Epidermal melanocyte (primary cell): ENCODE measurements at regions not wholly inside any gene's neighbourhood (a gene's known extent, or its start where the extent isn't known, plus 50 kb on each side); places are given as distances from the start of the nearest gene placed in this dataset.
"Not testable (repeated sequence)": the region's sequence is repeated elsewhere in the genome, so short reads cannot be mapped to it uniquely, and the experiment has no call there.

Experiments
- DNase-seq: peaks from one replicate; pipeline ENCODE4 v3.0.0; 2011; ENCODE audit warnings: low spot score; ENCODE audit not compliant: insufficient read length

GRCh38 chr3:109984976-109985375 lies 647.6 kb upstream of the DPPA4 start:
- DNase-seq = no peak

GRCh38 chr3:109985943-109986555 lies 648.7 kb upstream of the DPPA4 start:
- no peak for DNase-seq

GRCh38 chr3:109994853-109995252 lies 657.5 kb upstream of the DPPA4 start:
- DNase-seq = no peak

- no peak for DNase-seq
Measured at GRCh38 chr3:109995377-109995776, 658.0 kb upstream of the DPPA4 start.

- DNase-seq = not testable (repeated sequence)
Measured at GRCh38 chr3:110001905-110002304, 664.6 kb upstream of the DPPA4 start.

- no peak for DNase-seq
Measured at GRCh38 chr3:110006913-110007312, 669.6 kb upstream of the DPPA4 start.

DNA sequence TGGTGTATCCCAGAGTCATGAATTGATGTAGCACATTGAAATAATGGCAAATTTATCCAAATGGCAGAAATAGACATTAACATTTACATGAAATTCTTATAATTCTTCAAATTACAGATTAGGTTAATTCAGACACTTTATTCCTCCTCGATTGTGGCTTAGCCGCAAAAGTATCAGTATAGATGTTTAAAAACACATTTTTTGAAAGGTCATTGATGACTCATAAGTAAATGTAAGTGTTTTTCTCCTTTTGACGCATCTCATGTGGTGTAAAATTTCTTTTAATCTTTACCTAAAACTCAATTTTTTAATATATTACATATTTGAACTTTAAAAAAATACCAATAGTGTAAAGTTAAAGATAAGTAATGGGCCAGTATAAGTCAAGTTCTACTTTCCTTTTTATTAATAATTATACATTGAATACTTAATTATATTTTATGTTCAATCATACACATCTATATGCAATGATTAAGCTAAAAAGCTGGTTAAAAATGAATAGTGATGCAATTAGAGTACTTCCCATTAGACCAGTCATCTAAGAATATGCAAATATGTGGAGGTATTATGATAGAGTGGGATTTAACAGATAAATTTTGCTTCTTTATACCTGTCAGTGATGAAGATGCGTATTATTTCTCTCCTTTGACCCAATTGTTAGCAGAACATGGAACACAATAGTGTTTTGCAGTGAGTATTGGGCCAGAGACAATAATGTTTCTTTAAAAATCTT lies 678.1 kb upstream of the DPPA4 start:
- no peak for DNase-seq

GRCh38 chr3:110016235-110016815 lies 679.0 kb upstream of the DPPA4 start:
- DNase-seq = no peak

DNA sequence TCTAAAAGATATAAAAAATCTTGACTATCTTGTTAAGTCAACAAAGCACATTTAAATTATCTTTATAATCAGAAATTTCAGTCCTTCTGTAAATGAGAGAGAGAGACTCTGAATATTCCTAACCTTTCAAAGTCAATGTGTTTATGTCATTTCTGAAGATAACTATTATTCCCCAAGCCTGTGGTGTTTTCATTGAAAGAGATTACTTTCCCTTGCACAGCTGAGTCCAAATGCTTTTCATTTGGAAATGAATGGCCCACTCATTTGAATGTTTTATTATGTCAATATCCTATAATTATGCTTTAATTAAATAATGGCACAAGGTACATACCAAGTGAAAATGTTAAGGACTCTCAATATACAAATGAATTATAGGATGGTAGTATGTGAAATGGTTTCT lies 680.0 kb upstream of the DPPA4 start:
- DNase-seq = no peak

GRCh38 chr3:110021659-110022058 lies 684.3 kb upstream of the DPPA4 start:
- DNase-seq = no peak

DNA sequence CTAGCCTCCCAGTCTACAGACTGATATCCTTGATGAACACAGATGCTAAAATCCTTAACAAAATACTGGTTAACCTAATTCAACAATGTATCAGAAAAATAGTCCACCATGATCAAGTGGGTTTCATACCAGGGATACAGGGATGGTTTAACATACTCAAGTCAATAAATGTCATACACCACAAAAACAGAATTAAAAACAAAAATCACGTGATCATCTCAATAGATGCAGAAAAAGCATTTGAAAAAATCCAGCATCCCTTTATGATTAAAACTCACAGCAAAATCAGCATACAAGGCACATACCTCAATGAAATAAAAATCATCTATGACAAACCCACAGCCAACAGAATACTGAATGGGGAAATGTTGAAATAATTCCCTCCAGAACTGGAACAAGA lies 685.7 kb upstream of the DPPA4 start:
- DNase-seq = not testable (repeated sequence)

DNA sequence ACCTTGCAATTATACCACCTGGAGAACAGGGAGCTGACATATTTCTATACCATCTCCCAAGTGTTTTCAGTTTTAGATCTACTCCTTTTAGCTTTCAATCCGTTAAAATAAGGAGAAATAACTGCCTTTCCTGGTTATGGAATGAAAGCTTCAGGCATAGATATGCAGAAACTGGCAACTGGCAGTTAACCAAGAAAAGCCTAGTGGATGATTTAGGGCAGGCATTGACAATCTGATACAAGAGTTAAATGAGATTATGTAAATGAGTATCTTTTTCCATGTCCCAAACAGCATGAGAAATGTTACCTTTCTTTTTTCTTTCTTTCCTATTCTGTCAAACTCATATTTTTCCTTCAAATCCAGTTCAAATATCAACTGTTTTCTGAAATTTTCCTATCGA lies 689.1 kb upstream of the DPPA4 start:
- DNase-seq = no peak

DNA sequence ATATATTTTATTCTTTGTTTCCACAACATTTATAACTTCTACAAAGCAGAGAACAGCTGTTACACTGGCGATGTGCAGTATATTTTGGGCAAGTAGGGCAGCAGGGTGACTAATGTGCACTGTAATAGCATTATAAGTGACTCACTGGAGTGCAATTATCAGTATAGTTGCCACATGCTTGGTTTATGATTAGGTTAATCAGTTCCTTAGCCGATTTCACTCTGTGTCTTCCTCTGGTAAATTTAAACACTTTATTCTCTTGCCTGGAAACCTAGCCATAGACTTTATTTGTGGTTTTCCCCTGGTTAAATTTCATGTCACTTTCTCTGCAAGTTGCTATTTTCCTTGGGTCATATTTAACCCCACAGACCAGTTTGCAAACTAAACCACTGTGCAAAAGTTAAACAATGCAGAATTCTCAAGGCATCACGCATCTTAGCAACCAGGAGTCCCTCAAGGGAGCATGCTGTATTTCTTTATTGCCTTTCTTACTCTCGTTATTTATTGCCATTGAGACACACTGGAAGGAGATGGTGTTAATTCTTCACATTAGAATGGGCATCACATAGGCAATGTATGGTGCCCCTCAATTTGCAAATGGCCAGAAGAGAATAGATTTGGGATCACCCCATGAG lies 690.2 kb upstream of the DPPA4 start:
- no peak for DNase-seq

- DNase-seq = no peak
Measured at GRCh38 chr3:110031975-110032374, 694.6 kb upstream of the DPPA4 start.

DNA sequence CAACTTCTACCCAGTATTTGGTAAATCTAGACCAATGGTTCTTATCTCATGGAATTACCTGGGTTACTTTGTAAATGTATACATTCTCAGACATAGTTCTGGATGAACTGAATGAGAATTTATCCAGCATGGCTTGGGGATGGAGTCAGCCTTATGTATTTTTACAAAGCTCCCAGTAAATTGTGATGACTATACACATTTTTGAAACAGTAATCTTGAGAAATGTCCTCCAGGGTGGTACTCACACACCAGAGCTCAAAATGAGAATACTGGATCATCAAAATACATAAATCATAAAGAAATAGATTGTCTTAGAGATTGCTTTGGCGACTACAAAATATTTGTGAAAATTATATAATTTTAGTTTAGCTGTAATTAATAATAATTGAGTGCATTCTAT lies 722.1 kb upstream of the DPPA4 start:
- no peak for DNase-seq

GRCh38 chr3:110062716-110063115 lies 725.4 kb upstream of the DPPA4 start:
- no peak for DNase-seq

GRCh38 chr3:110063178-110063577 lies 725.8 kb upstream of the DPPA4 start:
- no peak for DNase-seq

GRCh38 chr3:110066206-110066605 lies 728.9 kb upstream of the DPPA4 start:
- no peak for DNase-seq

DNA sequence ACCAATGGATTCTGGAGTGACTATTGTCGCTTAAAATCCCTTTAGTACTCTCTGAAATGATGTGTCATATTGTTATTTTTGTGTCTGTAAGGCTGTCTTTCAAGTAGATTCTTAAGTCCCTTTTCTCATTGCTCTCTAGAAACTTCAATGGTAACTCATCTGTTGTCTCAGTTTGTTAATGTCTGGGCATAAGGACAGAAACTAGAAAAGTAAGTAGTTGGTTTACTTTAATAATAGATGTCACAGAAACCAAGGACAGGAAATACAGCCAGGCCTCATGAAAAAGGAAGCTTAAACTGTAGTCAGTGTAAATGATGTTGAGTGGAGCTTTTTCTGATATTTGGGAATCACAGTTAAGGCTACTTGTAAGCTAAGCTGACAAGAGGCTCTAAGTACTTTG lies 730.2 kb upstream of the DPPA4 start:
- no peak for DNase-seq

GRCh38 chr3:110069761-110070160 lies 732.4 kb upstream of the DPPA4 start:
- no peak for DNase-seq

- DNase-seq = peak; percentile 32
Measured at GRCh38 chr3:110070161-110070916, 733.0 kb upstream of the DPPA4 start.

- DNase-seq = no peak
Measured at GRCh38 chr3:110074095-110074494, 736.7 kb upstream of the DPPA4 start.
